Uterus (tissue), 3 donors: ENCODE measurements at regions not wholly inside any gene's neighbourhood (a gene's known extent, or its start where the extent isn't known, plus 50 kb on each side); places are given as distances from the start of the nearest gene placed in this dataset.

ENCODE experiments used
- DNase-seq, 2 donors: peaks; one replicate each; pipeline ENCODE4 v3.0.0-alpha.2; 2019 to 2020
- H3K27ac ChIP-seq, 2 donors: fragments of 200-600 bp; sonication (generic); 1 replicate in 1 of 2; 2 replicates in 1 of 2; pipeline ENCODE4 v1.5.1; 2016 to 2018
- H3K27me3 ChIP-seq, 2 donors: fragments of 200-600 bp; sonication (generic); one replicate each; pipeline ENCODE4 v1.5.1; 2018 to 2019; ENCODE audit warnings: control low read depth in 1 of 2
- H3K36me3 ChIP-seq, 2 donors: fragments of 200-600 bp; sonication (generic); one replicate each; pipeline ENCODE4 v1.5.1; 2019; ENCODE audit warnings: control low read depth in 1 of 2
- H3K4me1 ChIP-seq, 2 donors: fragments of 200-600 bp; sonication (generic); one replicate each; pipeline ENCODE4 v1.5.1; 2018 to 2019; ENCODE audit warnings: control low read depth in 1 of 2
- H3K4me3 ChIP-seq, 2 donors: fragments of 200-600 bp; sonication (generic); 1 replicate in 1 of 2; 2 replicates in 1 of 2; pipeline ENCODE4 v1.5.1; 2018 to 2019; ENCODE audit warnings: mild to moderate bottlenecking in 1 of 2
- H3K9me3 ChIP-seq, 2 donors: fragments of 200-600 bp; sonication (generic); one replicate each; pipeline ENCODE4 v1.5.1; 2019; ENCODE audit warnings: control low read depth in 1 of 2
- POLR2A ChIP-seq, 2 donors: fragments of 450-650 bp; IDR thresholded peaks; one replicate each; pipeline ENCODE4 v1.6.1; 2016; ENCODE audit warnings: antibody characterized with exemption in 2 of 2, mild to moderate bottlenecking in 1 of 2, moderate library complexity in 1 of 2
- intact Hi-C: fragments of 100-400 bp; cut with DNase I; formaldehyde crosslinking; loops from one replicate; pipeline ENCODE4 v1.15.1; 2023; ENCODE audit warnings: low total_unique reads
- TF ChIP-seq, protein P1 (sequence below), 4 experiments: fragments of 200-600 bp in 2 of 4; fragments of 450-650 bp in 2 of 4; sonication (generic) in 2 of 4; IDR thresholded peaks; one replicate each; pipeline ENCODE4 v1.5.1; 2016 to 2019; ENCODE audit warnings: antibody characterized with exemption in 4 of 4, mild to moderate bottlenecking in 2 of 4, moderate library complexity in 1 of 4
- donor health status: DM: yes; HTN: yes; CAD: no.

GRCh38 chr12:60162988-60163720, 567.3 kb downstream of the SLC16A7 start:
- Histone ChIP-seq H3K9me3 (no peaks in the 10 kb centered on the region), H3K27ac (no peak overlapping the region), H3K27me3 (no peaks in the 10 kb centered on the region), H3K4me1 (no peaks in the 10 kb centered on the region), H3K4me3 (no peak overlapping the region), H3K36me3 (no peaks in the 10 kb centered on the region)
- no peak for DNase-seq
- TF ChIP-seq POLR2A (IDR thresholded peaks at IDR 0.05), result no peak
- TF ChIP-seq, protein P1, sequence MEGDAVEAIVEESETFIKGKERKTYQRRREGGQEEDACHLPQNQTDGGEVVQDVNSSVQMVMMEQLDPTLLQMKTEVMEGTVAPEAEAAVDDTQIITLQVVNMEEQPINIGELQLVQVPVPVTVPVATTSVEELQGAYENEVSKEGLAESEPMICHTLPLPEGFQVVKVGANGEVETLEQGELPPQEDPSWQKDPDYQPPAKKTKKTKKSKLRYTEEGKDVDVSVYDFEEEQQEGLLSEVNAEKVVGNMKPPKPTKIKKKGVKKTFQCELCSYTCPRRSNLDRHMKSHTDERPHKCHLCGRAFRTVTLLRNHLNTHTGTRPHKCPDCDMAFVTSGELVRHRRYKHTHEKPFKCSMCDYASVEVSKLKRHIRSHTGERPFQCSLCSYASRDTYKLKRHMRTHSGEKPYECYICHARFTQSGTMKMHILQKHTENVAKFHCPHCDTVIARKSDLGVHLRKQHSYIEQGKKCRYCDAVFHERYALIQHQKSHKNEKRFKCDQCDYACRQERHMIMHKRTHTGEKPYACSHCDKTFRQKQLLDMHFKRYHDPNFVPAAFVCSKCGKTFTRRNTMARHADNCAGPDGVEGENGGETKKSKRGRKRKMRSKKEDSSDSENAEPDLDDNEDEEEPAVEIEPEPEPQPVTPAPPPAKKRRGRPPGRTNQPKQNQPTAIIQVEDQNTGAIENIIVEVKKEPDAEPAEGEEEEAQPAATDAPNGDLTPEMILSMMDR (IDR thresholded peaks at IDR 0.05), result no peak
- intact Hi-C loops, result no loop called here

- no peak overlapping the region for H3K4me3 ChIP-seq
- no peaks in the 10 kb centered on the region for H3K9me3 ChIP-seq
- no peaks in the 10 kb centered on the region for H3K27me3 ChIP-seq
- no peak for DNase-seq
- H3K4me1 ChIP-seq, result no peaks in the 10 kb centered on the region
- H3K27ac ChIP-seq, result no peak overlapping the region
- intact Hi-C loops, result no loop called here
- TF ChIP-seq, protein P1 (IDR thresholded peaks at IDR 0.05), result no peak
- no peak for TF ChIP-seq POLR2A (IDR thresholded peaks at IDR 0.05)
- H3K36me3 ChIP-seq, result no peaks in the 10 kb centered on the region
Observed at GRCh38 chr12:60165781-60166180, 570.0 kb downstream of the SLC16A7 start.

GRCh38 chr12:60168441-60168840, 572.6 kb downstream of the SLC16A7 start:
- H3K36me3 ChIP-seq, result no peaks in the 10 kb centered on the region
- H3K4me1 ChIP-seq, result no peaks in the 10 kb centered on the region
- DNase-seq, result no peak
- TF ChIP-seq, protein P1 (IDR thresholded peaks at IDR 0.05), result no peak
- no peak for TF ChIP-seq POLR2A (IDR thresholded peaks at IDR 0.05)
- H3K9me3 ChIP-seq, result no peaks in the 10 kb centered on the region
- no peak overlapping the region for H3K4me3 ChIP-seq
- intact Hi-C loops, result no loop called here
- H3K27ac ChIP-seq, result no peak overlapping the region
- H3K27me3 ChIP-seq, result no peaks in the 10 kb centered on the region

DNA sequence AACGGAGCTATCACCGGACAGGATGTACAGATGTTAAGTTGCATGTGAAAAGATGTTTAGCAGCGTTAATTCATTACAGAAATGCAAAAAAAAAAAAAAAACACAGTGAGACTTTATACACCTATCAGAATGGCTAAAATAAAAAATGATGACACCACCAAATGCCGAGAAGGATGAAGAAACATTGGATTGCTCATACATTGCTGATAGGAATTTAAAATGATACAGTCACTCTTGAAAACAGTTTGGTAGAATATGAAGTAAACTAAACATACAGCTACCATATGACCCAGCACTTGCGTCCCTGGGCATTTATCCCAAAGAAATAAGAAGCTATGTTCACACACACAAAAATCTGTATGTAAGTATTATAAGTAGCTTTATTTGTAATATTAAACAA, 574.1 kb downstream of the SLC16A7 start:
- no peaks in the 10 kb centered on the region for H3K36me3 ChIP-seq
- no peak overlapping the region for H3K4me3 ChIP-seq
- intact Hi-C loops, result no loop called here
- no peaks in the 10 kb centered on the region for H3K4me1 ChIP-seq
- DNase-seq, result no peak
- no peak overlapping the region for H3K27ac ChIP-seq
- no peaks in the 10 kb centered on the region for H3K27me3 ChIP-seq
- TF ChIP-seq POLR2A (IDR thresholded peaks at IDR 0.05), result no peak
- TF ChIP-seq, protein P1 (IDR thresholded peaks at IDR 0.05), result no peak
- H3K9me3 ChIP-seq, result no peaks in the 10 kb centered on the region

DNA sequence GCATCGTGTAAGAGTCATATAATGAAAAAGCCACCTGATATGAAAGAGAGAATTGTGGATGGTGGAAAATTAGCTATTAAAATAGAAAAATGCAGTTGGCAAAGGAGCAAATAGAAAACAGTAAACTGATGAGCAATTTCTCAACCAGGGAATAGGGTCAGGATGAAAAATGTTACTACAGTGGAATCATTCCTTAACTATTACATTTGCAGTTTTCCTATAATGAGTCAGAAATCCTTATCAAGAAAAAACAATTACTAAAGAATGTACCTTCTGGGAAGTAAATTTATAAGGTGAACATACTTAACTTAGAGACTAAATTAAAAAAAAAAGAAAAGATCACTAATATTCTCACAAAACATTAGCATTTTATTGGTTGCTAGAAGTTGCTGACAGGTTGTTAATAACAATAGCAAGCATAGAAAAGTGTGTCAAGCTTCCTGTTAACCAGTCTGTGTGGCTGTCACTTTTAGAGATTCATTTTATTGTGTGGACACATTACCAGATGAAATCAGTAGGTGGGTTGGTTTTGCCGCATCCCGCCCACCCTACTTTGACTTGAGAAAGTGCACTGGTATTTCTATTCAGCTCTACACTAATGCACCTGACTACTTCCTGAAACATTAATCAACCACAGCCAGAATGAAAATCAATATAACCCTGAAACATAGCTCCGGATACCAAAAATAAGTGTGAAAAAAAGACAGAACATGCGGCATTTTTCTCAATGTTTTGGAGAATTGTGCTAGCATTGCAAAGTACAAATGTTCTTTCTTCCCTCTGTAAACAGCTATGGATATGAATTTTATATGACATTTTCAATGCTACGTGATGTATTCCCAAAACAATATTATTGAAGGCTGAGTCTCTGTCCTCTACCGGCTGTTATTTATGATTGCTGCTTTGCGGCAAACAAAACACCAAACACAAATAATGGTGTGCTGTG, 576.7 kb downstream of the SLC16A7 start:
- no peaks in the 10 kb centered on the region for H3K27me3 ChIP-seq
- no peaks in the 10 kb centered on the region for H3K9me3 ChIP-seq
- DNase-seq, result no peak
- H3K4me1 ChIP-seq, result no peaks in the 10 kb centered on the region
- H3K27ac ChIP-seq, result no peak overlapping the region
- H3K4me3 ChIP-seq, result no peak overlapping the region
- H3K36me3 ChIP-seq, result no peaks in the 10 kb centered on the region
- intact Hi-C loops, result no loop called here
- TF ChIP-seq, protein P1 (IDR thresholded peaks at IDR 0.05), result no peak
- TF ChIP-seq POLR2A (IDR thresholded peaks at IDR 0.05), result no peak
